A204.1 (cell line): ENCODE measurements at regions not wholly inside any gene's neighbourhood (a gene's known extent, or its start where the extent isn't known, plus 50 kb on each side); places are given as distances from the start of the nearest gene placed in this dataset.

Source experiments
- FAIRE-seq: peaks from 2 replicates; lab custom pipeline; 2012; peaks lifted over from hg19 to GRCh38; lab: Jason Lieb, UNC

DNA sequence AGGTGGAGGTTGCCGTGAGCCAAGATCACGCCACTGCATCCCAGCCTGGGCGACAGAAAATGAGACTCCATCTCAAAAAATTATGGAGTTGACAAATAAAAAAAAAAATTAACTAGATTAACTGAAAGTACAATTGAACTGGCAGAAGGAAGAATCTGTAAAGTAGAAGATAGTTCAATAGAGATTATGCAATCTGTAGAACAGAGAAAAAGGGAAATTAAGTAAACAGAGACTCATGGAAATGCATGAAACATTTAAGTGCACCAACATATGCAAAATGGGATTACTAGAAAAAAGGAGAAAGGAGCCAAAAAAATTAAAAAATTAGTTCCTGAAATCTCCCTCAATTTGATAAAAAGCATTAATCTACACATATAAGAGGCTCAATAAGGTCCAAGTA is 188.8 kb upstream of the KHDRBS2 start:
- FAIRE-seq, result no peak

DNA sequence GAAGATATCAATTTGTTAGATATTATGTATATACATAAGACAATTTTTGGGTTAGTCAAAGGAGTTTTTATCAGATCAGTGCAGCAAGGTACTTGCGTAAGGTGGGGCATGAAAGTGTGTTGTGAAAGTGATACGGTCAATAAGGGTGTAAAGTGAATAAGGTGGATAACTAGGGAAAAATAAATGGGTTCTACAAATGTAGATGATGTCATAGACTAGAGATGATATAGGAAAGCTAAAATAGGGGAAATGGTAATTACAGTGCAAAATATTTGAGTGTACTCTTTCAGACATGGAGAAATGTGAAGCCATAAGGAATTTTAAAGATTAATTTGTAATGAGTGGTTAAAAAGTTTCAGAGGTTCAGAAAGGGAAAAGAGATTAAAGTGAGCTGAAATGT is 180.6 kb upstream of the KHDRBS2 start:
- FAIRE-seq, result no peak

DNA sequence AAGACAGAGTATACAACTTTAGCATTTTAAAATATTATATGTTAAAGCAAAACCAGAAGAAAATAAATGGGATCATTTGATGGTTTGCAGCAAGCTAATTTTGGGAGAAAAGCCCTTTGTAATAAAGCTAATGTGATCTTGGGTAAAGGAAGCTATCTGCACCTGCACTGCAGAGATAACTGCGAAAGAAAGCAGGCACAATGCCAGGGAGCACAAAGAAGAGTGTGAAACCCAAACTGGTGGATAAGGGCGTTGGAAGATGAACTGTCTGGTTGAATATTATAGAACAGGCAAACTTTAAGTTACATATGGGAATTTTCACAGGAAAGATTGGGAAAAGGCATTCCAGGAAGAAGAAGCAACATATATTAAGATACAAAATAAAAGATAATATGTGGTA is 179.2 kb upstream of the KHDRBS2 start:
- no peak for FAIRE-seq

DNA sequence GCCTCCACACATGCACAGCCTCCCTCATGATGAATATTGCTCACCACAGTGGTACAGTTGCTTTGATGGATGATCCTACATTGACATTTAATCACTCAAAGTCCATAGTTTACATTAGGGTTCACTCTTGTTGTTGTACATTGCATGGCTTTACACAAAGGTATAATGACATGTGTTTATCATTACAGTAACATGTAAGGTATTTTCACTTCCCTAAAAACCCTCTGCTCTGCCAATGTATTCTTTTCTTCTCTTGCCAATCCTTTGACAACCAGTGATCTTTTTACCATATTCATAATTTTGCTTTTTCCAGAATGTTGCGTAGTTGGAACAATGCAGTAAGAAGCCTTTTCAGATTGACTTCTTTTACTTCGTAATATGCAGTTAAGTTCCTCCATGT is 166.6 kb upstream of the KHDRBS2 start:
- no peak for FAIRE-seq

DNA sequence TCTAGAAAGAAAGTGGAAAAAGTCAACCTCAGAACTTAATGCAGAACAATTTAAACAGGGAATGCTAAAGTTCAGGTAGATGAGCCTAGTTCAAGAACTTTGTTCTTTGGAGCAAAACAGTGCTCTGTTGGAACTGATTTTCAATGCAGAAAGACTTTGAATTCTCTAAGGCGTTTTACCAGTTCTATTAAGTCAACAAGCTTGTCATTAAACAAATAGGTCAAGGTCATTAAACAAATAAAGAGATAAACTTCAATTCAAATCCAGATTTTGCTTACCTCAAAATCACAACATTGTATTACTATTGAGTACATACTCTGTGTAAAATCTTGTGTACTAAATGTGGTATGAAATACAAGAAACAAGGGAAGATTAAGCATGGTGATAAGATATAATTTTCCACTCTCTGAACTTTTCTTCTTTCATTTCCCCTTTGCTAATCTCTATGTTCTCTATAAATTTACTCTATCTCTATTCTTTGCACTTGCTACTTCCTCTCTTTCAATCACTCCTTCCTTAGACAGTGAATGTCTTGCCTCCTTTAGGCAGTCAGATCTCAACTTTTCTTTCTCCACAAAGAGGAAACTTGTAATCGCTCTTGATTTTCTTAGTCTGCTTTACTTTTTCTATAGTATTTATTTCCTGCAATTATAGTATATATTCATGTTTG is 160.8 kb upstream of the KHDRBS2 start:
- no peak for FAIRE-seq

DNA sequence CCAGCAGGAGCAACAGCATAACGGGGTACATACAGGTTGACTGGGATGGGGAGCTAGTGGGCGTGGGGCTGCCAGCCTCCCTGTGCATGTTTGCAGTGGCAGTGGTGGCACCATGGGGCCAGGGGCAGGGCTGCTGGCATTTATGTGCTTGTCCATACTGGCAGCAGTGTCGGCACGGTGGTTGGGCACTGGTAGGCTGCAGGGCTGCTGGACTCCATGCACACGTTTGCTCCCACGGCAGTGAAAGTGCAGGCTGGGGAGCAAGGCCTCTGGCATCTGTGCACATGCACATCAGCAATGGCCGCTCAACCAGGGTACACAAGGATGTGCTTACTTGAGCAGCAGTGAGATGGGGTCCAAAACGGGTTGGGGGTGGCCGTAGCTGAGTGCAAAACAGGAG is 159.5 kb upstream of the KHDRBS2 start:
- FAIRE-seq, result no peak

GRCh38 chr6:62441182-62441581 is 155.2 kb upstream of the KHDRBS2 start:
- FAIRE-seq, result no peak

GRCh38 chr6:62429781-62430180 is 143.8 kb upstream of the KHDRBS2 start:
- FAIRE-seq, result no peak

- no peak for FAIRE-seq
Measured at GRCh38 chr6:62400521-62401259, 114.7 kb upstream of the KHDRBS2 start.

DNA sequence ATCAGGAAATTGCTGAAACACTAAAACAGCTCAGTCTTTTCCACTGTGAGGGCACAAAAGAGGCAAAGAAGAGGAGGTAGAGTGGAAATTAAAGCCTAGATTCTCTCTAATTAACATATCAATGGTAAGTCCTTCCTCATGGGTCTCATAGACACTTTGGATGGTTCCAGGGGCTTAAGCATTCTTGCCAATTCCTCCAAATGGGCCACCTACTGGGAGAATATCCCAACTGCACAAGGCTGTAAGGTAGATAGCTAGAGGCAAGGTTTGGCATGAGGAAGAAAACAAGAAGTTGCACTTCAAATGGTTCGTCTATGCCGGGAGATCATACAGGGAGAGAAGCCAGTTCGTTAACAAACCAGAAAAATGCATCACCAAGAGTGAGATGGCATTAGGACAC is 107.6 kb upstream of the KHDRBS2 start:
- no peak for FAIRE-seq

GRCh38 chr6:62392291-62392690 is 106.3 kb upstream of the KHDRBS2 start:
- FAIRE-seq, result no peak

- FAIRE-seq, result no peak
Measured at GRCh38 chr6:62391358-62391757, 105.3 kb upstream of the KHDRBS2 start.

DNA sequence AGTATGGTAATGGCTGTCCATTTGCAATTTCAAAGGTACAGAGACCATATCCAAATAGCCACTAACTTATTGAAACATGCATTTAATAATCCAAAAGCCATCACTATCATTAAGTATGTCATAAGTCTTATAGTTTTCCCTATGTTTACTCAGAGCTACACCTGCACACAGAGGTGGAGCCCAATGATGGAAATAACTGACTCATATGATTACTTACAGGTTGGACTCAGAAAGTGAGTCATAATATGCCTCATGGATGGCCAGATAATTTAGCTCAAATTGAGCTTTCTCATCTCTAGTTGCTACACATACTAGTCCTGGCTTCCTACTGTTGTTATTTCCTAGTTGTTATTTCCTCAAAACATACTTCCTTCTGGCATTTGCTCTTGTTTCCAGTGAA is 104.4 kb upstream of the KHDRBS2 start:
- FAIRE-seq, result no peak

- FAIRE-seq, result no peak
Measured at GRCh38 chr6:62371453-62372210, 85.6 kb upstream of the KHDRBS2 start.

DNA sequence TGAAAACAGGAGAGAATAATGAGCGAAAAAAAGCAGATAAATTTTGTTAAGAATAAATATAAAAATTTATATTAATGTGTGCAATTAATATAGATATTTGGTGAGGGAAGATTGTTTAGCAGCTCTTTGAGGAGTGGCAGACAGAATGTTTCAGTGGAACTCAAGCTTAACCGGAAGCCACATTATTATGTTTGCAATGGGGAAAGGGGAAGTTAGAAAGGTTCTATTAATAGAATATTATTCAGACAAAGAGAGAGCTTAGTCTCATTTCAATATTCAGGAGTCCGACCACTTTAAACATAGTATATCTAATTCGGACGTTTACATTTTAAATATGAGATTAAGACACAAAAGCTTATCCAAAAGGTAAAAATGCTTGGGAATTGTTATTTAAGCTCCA is 81.6 kb upstream of the KHDRBS2 start:
- no peak for FAIRE-seq

DNA sequence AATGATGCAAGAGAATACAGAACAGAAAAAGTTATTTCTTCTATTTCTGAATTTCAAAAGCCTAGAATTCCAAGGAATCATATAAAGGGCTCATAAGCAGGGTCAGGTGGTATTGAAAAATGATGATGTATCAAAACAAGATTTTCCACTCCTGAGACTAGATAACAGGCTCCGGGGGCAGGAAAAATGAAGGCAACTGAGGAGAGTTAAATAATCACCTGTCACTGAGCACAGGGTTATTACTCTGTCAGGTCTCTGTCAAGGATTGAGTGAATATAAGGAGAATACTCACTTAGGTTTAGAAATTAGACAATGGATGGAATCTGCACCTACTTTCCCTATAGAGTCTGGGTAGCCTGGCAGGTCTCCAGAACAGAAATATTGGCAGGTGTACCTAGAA is 76.1 kb upstream of the KHDRBS2 start:
- FAIRE-seq, result no peak

GRCh38 chr6:62357835-62358234 is 71.8 kb upstream of the KHDRBS2 start:
- FAIRE-seq, result no peak

DNA sequence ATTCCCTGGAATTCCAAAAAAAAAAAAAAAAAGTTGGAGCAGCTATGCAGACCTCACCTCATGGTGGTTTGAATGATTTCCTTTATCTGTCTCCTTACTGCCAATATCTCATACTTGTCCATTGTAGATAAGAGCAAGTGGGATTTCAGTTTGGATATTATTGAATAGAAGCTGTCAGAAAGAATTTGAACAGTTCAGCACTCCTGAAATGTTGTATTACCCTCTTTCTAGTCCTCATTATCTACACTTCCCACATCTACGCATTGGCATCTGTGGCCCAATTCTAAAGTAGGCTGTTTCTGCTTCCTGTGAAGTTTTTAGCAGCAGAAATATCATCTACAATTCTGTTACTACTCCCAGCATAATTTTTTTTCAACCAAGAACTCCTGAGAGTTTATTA is 68.2 kb upstream of the KHDRBS2 start:
- no peak for FAIRE-seq

- no peak for FAIRE-seq
Measured at GRCh38 chr6:62345962-62346689, 60.1 kb upstream of the KHDRBS2 start.

DNA sequence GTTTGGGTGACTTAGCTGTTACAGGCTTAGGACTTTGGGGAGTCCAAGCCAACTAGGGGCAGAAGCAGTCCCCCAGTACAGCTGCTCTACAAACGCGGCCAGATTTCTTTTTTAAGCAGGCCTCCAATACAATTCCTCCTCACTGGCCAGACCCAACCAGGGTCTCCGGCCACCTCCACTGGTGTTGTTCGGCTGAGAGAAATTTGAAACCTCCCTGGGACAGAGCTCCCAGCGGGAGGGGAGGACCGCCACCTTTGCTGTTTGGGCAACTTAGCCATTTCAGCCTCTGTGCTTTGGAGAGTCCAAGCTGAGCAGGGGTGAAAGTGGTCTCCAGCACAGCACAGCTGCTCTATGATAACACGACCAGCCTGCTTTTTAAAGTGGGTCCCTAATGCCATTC is 59.4 kb upstream of the KHDRBS2 start:
- no peak for FAIRE-seq

DNA sequence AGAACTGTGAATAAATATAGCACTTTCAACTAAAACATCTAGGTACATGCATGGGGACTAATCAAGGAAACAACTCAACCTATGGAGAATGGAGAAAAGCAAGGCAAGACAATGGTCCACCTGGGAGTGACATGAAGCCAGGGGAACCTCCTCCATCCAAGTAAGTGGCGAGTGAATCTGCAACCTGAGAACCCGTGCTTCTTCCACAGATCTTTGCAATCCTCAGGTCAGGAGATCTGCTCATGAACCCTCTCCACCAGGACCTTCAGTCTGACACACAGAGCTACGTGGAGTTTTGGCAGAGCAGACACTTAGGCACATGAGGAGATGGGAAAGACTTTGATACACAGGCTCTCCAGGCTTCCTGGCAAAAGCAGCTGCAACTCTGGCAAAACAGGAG is 58.8 kb upstream of the KHDRBS2 start:
- no peak for FAIRE-seq

- FAIRE-seq, result no peak
Measured at GRCh38 chr6:62338477-62338876, 52.5 kb upstream of the KHDRBS2 start.
